ENCODE measurements at regions not wholly inside any gene's neighbourhood (a gene's known extent, or its start where the extent isn't known, plus 50 kb on each side); places are given as distances from the start of the nearest gene placed in this dataset.

- Mint-ChIP-seq H3K27me3 (peaks cover 53% of the 10 kb centered on the region), H3K4me3 (no peak overlapping the region), H3K9me3 (peaks cover 11% of the 10 kb centered on the region), H3K27ac (no peak overlapping the region), H3K4me1 (no peaks in the 10 kb centered on the region), H3K36me3 (no peaks in the 10 kb centered on the region)
- ATAC-seq: no peak
Observed at GRCh38 chr11:116534270-116534975, 238.4 kb downstream of the BUD13 start.

GRCh38 chr11:116533186-116533825, 239.5 kb downstream of the BUD13 start:
- H3K36me3 Mint-ChIP-seq: no peaks in the 10 kb centered on the region

GRCh38 chr11:116532066-116532465, 240.7 kb downstream of the BUD13 start:
- Mint-ChIP-seq H3K27me3 (peaks cover 49% of the 10 kb centered on the region), H3K27ac (no peak overlapping the region), H3K4me1 (no peaks in the 10 kb centered on the region), H3K36me3 (no peaks in the 10 kb centered on the region), H3K4me3 (no peak overlapping the region), H3K9me3 (peaks cover 11% of the 10 kb centered on the region)
- ATAC-seq: no peak

More at GRCh38 chr11:116533186-116533825, 239.5 kb downstream of the BUD13 start:
- ATAC-seq: no peak
- peaks cover 42% of the 10 kb centered on the region for H3K27me3 Mint-ChIP-seq
- H3K4me1 Mint-ChIP-seq: no peaks in the 10 kb centered on the region
- H3K27ac Mint-ChIP-seq: no peak overlapping the region
- peaks cover 11% of the 10 kb centered on the region for H3K9me3 Mint-ChIP-seq
- no peak overlapping the region for H3K4me3 Mint-ChIP-seq

GRCh38 chr11:116530705-116531104, 242.1 kb downstream of the BUD13 start:
- no peaks in the 10 kb centered on the region for H3K4me1 Mint-ChIP-seq
- peaks cover 11% of the 10 kb centered on the region for H3K9me3 Mint-ChIP-seq
- no peak for ATAC-seq
- H3K27ac Mint-ChIP-seq: no peak overlapping the region
- H3K27me3 Mint-ChIP-seq: peaks cover 39% of the 10 kb centered on the region
- no peaks in the 10 kb centered on the region for H3K36me3 Mint-ChIP-seq
- no peak overlapping the region for H3K4me3 Mint-ChIP-seq

GRCh38 chr11:116529271-116529670, 243.5 kb downstream of the BUD13 start:
- peaks cover 11% of the 10 kb centered on the region for H3K9me3 Mint-ChIP-seq
- peaks cover 33% of the 10 kb centered on the region for H3K27me3 Mint-ChIP-seq
- no peak overlapping the region for H3K27ac Mint-ChIP-seq
- no peak overlapping the region for H3K4me3 Mint-ChIP-seq
- no peaks in the 10 kb centered on the region for H3K36me3 Mint-ChIP-seq
- no peaks in the 10 kb centered on the region for H3K4me1 Mint-ChIP-seq
- ATAC-seq: no peak

- Mint-ChIP-seq H3K27ac (no peak overlapping the region), H3K4me3 (no peak overlapping the region), H3K4me1 (no peaks in the 10 kb centered on the region), H3K27me3 (peaks cover 20% of the 10 kb centered on the region), H3K36me3 (no peaks in the 10 kb centered on the region), H3K9me3 (peaks cover 11% of the 10 kb centered on the region)
- ATAC-seq: no peak
Observed at GRCh38 chr11:116527180-116527991, 245.4 kb downstream of the BUD13 start.

GRCh38 chr11:116525961-116526495, 246.8 kb downstream of the BUD13 start:
- Mint-ChIP-seq H3K36me3 (no peaks in the 10 kb centered on the region), H3K27me3 (peaks cover 18% of the 10 kb centered on the region), H3K4me1 (no peaks in the 10 kb centered on the region)

GRCh38 chr11:116519499-116519898, 253.3 kb downstream of the BUD13 start:
- ATAC-seq: peak; percentile 59
- H3K27me3 Mint-ChIP-seq: peaks cover 37% of the 10 kb centered on the region
- no peak overlapping the region for H3K4me3 Mint-ChIP-seq
- no peaks in the 10 kb centered on the region for H3K36me3 Mint-ChIP-seq
- H3K9me3 Mint-ChIP-seq: no peaks in the 10 kb centered on the region
- H3K27ac Mint-ChIP-seq: no peak overlapping the region
- H3K4me1 Mint-ChIP-seq: peaks cover 8% of the 10 kb centered on the region

More at GRCh38 chr11:116525961-116526495, 246.8 kb downstream of the BUD13 start:
- ATAC-seq: peak; percentile 56
- Mint-ChIP-seq H3K9me3 (peaks cover 7% of the 10 kb centered on the region), H3K27ac (no peak overlapping the region), H3K4me3 (no peak overlapping the region)

GRCh38 chr11:116518141-116518540, 254.6 kb downstream of the BUD13 start:
- H3K4me1 Mint-ChIP-seq: peaks cover 8% of the 10 kb centered on the region
- no peak for ATAC-seq
- peaks cover 47% of the 10 kb centered on the region for H3K27me3 Mint-ChIP-seq
- H3K27ac Mint-ChIP-seq: no peak overlapping the region
- peaks cover 3% of the 10 kb centered on the region for H3K9me3 Mint-ChIP-seq
- H3K4me3 Mint-ChIP-seq: no peak overlapping the region
- no peaks in the 10 kb centered on the region for H3K36me3 Mint-ChIP-seq

- no peak for ATAC-seq
- H3K27ac Mint-ChIP-seq: no peak overlapping the region
- peaks cover 3% of the 10 kb centered on the region for H3K9me3 Mint-ChIP-seq
- peaks cover 48% of the 10 kb centered on the region for H3K27me3 Mint-ChIP-seq
- no peaks in the 10 kb centered on the region for H3K36me3 Mint-ChIP-seq
- H3K4me1 Mint-ChIP-seq: peaks cover 8% of the 10 kb centered on the region
- H3K4me3 Mint-ChIP-seq: no peak overlapping the region
Observed at GRCh38 chr11:116517584-116517983, 255.2 kb downstream of the BUD13 start.

GRCh38 chr11:116517077-116517476, 255.7 kb downstream of the BUD13 start:
- no peak for ATAC-seq
- peaks cover 48% of the 10 kb centered on the region for H3K27me3 Mint-ChIP-seq
- no peaks in the 10 kb centered on the region for H3K36me3 Mint-ChIP-seq
- H3K4me3 Mint-ChIP-seq: no peak overlapping the region
- peaks cover 8% of the 10 kb centered on the region for H3K4me1 Mint-ChIP-seq
- no peak overlapping the region for H3K27ac Mint-ChIP-seq
- H3K9me3 Mint-ChIP-seq: peaks cover 3% of the 10 kb centered on the region

GRCh38 chr11:116515664-116516184, 257.1 kb downstream of the BUD13 start:
- Mint-ChIP-seq H3K27ac (no peak overlapping the region), H3K9me3 (peaks cover 3% of the 10 kb centered on the region), H3K4me3 (no peak overlapping the region), H3K36me3 (no peaks in the 10 kb centered on the region), H3K4me1 (peaks cover 8% of the 10 kb centered on the region), H3K27me3 (peaks cover 48% of the 10 kb centered on the region)
- no peak for ATAC-seq

GRCh38 chr11:116513894-116514293, 258.9 kb downstream of the BUD13 start:
- Mint-ChIP-seq H3K9me3 (peaks cover 3% of the 10 kb centered on the region), H3K27ac (no peak overlapping the region), H3K27me3 (peaks cover 49% of the 10 kb centered on the region), H3K4me1 (no peaks in the 10 kb centered on the region), H3K4me3 (no peak overlapping the region), H3K36me3 (no peaks in the 10 kb centered on the region)
- no peak for ATAC-seq

- H3K27me3 Mint-ChIP-seq: peaks cover 50% of the 10 kb centered on the region
- ATAC-seq: no peak
- H3K36me3 Mint-ChIP-seq: no peaks in the 10 kb centered on the region
- peaks cover 3% of the 10 kb centered on the region for H3K9me3 Mint-ChIP-seq
- no peak overlapping the region for H3K27ac Mint-ChIP-seq
- no peaks in the 10 kb centered on the region for H3K4me1 Mint-ChIP-seq
- no peak overlapping the region for H3K4me3 Mint-ChIP-seq
Observed at GRCh38 chr11:116513278-116513823, 259.4 kb downstream of the BUD13 start.

- Mint-ChIP-seq H3K9me3 (peaks cover 3% of the 10 kb centered on the region), H3K36me3 (no peaks in the 10 kb centered on the region), H3K4me1 (no peaks in the 10 kb centered on the region), H3K27me3 (peaks cover 54% of the 10 kb centered on the region), H3K27ac (no peak overlapping the region), H3K4me3 (no peak overlapping the region)
- no peak for ATAC-seq
Observed at GRCh38 chr11:116512841-116513240, 259.9 kb downstream of the BUD13 start.
